ENCODE measurements at regions not wholly inside any gene's neighbourhood (a gene's known extent, or its start where the extent isn't known, plus 50 kb on each side); places are given as distances from the start of the nearest gene placed in this dataset.
"Not testable (repeated sequence)": the region's sequence is repeated elsewhere in the genome, so short reads cannot be mapped to it uniquely, and the experiment has no call there.

DNA sequence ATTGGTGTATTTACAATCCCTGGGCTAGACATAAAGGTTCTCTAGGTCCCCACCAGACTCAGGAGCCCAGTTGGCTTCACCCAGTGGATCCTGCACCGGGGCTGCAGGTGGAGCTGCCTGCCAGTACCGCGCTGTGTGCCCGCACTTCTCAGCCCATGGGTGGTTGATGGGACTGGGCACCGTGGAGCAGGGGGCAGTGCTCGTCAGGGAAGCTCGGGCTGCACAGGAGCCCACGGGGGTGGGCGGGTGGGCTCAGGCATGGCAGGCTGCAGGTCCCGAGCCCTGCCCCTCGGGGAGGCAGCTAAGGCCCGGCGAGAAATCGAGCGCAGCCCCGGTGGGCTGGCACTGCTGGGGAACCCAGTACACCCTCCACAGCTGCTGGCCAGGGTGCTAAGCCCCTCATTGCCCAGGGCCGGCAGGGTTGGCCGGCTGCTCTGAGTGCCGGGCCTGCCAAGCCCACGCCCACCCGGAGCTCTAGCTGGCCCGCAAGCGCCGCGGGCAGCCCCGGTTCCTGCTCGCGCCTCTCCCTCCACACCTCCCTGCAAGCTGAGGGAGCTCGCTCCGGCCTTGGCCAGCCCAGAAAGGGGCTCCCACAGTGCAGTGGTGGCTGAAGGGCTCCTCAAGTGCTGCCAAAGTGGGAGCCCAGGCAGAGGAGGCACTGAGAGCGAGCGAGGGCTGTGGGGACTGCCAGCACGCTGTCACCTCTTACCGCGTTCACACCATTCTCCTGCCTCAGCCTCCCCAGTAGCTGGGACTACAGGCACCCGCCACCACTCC is 353.5 kb upstream of the HS6ST1 start:
- TF ChIP-seq EZH2phosphoT487 (IDR thresholded peaks at IDR 0.05) = not testable (repeated sequence)
- TF ChIP-seq, protein P1, sequence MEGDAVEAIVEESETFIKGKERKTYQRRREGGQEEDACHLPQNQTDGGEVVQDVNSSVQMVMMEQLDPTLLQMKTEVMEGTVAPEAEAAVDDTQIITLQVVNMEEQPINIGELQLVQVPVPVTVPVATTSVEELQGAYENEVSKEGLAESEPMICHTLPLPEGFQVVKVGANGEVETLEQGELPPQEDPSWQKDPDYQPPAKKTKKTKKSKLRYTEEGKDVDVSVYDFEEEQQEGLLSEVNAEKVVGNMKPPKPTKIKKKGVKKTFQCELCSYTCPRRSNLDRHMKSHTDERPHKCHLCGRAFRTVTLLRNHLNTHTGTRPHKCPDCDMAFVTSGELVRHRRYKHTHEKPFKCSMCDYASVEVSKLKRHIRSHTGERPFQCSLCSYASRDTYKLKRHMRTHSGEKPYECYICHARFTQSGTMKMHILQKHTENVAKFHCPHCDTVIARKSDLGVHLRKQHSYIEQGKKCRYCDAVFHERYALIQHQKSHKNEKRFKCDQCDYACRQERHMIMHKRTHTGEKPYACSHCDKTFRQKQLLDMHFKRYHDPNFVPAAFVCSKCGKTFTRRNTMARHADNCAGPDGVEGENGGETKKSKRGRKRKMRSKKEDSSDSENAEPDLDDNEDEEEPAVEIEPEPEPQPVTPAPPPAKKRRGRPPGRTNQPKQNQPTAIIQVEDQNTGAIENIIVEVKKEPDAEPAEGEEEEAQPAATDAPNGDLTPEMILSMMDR (IDR thresholded peaks at IDR 0.05) = not testable (repeated sequence)

All from neural progenitor cell (in vitro differentiated cells).